ENCODE measurements at regions not wholly inside any gene's neighbourhood (a gene's known extent, or its start where the extent isn't known, plus 50 kb on each side); places are given as distances from the start of the nearest gene placed in this dataset.

GRCh38 chr3:137163958-137164357, 206.2 kb downstream of the IL20RB start:
- no peak for TF ChIP-seq ZNF263 (CRISPR knock-in tag; IDR thresholded peaks at IDR 0.05; ENCODE audit: low read depth)
- TF ChIP-seq, protein P1, sequence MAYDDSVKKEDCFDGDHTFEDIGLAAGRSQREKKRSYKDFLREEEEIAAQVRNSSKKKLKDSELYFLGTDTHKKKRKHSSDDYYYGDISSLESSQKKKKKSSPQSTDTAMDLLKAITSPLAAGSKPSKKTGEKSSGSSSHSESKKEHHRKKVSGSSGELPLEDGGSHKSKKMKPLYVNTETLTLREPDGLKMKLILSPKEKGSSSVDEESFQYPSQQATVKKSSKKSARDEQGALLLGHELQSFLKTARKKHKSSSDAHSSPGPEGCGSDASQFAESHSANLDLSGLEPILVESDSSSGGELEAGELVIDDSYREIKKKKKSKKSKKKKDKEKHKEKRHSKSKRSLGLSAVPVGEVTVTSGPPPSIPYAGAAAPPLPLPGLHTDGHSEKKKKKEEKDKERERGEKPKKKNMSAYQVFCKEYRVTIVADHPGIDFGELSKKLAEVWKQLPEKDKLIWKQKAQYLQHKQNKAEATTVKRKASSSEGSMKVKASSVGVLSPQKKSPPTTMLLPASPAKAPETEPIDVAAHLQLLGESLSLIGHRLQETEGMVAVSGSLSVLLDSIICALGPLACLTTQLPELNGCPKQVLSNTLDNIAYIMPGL (CRISPR knock-in tag; IDR thresholded peaks at IDR 0.05), result no peak
- no peak for TF ChIP-seq SP1 (CRISPR knock-in tag; conservative IDR thresholded peaks at IDR 0.05)
- no peak for TF ChIP-seq STAT6 (CRISPR knock-in tag; conservative IDR thresholded peaks at IDR 0.05; ENCODE audit: low read depth)
- TF ChIP-seq CREB1 (CRISPR knock-in tag; IDR thresholded peaks at IDR 0.05), result no peak
- TF ChIP-seq, protein P2, sequence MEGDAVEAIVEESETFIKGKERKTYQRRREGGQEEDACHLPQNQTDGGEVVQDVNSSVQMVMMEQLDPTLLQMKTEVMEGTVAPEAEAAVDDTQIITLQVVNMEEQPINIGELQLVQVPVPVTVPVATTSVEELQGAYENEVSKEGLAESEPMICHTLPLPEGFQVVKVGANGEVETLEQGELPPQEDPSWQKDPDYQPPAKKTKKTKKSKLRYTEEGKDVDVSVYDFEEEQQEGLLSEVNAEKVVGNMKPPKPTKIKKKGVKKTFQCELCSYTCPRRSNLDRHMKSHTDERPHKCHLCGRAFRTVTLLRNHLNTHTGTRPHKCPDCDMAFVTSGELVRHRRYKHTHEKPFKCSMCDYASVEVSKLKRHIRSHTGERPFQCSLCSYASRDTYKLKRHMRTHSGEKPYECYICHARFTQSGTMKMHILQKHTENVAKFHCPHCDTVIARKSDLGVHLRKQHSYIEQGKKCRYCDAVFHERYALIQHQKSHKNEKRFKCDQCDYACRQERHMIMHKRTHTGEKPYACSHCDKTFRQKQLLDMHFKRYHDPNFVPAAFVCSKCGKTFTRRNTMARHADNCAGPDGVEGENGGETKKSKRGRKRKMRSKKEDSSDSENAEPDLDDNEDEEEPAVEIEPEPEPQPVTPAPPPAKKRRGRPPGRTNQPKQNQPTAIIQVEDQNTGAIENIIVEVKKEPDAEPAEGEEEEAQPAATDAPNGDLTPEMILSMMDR (IDR thresholded peaks at IDR 0.05), result no peak
- no peak for TF ChIP-seq IRF2 (CRISPR knock-in tag; IDR thresholded peaks at IDR 0.05; ENCODE audit: borderline replicate concordance, low read depth)

Data from WTC11 (cell line).